ENCODE measurements at regions not wholly inside any gene's neighbourhood (a gene's known extent, or its start where the extent isn't known, plus 50 kb on each side); places are given as distances from the start of the nearest gene placed in this dataset.

DNA sequence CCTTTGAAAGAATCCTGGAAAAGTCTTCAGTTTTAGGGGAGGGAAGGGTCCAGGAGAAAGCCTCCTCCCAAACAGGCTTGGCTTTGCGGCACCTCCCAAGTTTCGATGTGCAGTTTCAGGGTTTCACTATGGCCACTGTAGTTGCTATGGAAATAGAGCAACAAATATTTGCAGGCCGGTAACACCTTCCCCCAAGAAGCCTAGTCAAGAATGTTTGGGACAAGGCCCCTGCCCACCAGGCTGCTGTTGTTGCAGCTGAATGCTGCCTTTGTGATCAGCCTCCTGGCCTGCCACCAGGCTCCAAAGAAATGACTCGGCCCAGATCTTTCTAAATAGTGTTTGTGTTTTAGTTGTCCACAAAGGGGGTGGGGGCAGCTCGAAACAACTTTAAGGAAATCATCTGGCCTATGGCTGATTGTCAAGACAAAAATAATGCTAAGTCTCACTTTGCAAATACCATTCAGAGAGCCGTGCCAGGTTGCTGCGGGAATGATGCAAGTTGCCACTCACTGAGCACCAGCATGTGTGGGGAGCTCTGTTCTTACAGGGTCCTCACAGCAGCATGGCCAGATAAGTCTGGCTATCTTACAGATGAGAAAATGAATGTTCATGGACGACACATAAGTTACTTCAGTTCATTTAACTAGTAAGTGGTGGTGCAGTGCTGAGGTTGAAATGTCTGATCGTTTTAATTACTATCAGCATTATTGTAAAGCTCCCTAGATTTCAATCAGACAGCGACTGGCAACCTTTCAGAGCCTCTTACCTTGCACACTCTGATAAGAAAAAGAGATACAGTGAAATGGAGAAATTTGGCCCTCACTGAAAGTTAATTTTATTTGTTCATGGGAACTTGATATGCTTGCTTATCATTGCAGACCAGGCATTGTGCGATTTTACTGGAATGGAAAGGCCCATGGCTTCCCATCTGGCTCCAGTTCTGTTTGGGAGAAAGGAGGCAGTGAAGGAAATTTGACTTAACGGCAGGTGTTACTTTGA, 91.2 kb upstream of the JUN start (continued):
- TF ChIP-seq, protein P1, sequence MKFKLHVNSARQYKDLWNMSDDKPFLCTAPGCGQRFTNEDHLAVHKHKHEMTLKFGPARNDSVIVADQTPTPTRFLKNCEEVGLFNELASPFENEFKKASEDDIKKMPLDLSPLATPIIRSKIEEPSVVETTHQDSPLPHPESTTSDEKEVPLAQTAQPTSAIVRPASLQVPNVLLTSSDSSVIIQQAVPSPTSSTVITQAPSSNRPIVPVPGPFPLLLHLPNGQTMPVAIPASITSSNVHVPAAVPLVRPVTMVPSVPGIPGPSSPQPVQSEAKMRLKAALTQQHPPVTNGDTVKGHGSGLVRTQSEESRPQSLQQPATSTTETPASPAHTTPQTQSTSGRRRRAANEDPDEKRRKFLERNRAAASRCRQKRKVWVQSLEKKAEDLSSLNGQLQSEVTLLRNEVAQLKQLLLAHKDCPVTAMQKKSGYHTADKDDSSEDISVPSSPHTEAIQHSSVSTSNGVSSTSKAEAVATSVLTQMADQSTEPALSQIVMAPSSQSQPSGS (IDR thresholded peaks at IDR 0.05; ENCODE audit: low read length): peak; percentile 51; the same call in 1 of the 2 replicates
- TF ChIP-seq BCL11A (IDR thresholded peaks at IDR 0.05; ENCODE audit: low read depth in 2 of 2, low read length in 2 of 2): no peak
- peak; percentile 66; the same call in 1 of the 2 replicates for TF ChIP-seq TEAD4 (IDR thresholded peaks at IDR 0.05; ENCODE audit: low read depth, low read length)
- TF ChIP-seq, protein P2, sequence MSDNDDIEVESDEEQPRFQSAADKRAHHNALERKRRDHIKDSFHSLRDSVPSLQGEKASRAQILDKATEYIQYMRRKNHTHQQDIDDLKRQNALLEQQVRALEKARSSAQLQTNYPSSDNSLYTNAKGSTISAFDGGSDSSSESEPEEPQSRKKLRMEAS (IDR thresholded peaks at IDR 0.05): 0 out of 2 replicates have a peak, but pooled peaks have one; percentile 27

Data from H1 (cell line).